IPS-20b (cell line): ENCODE measurements at regions not wholly inside any gene's neighbourhood (a gene's known extent, or its start where the extent isn't known, plus 50 kb on each side); places are given as distances from the start of the nearest gene placed in this dataset.
"Not testable (repeated sequence)": the region's sequence is repeated elsewhere in the genome, so short reads cannot be mapped to it uniquely, and the experiment has no call there.

Source experiments
- H3K27ac ChIP-seq: one replicate; pipeline ENCODE4 v1.5.1; 2013; ENCODE audit warnings: low read length
- H3K27me3 ChIP-seq: 2 replicates; pipeline ENCODE4 v1.6.1; 2013; ENCODE audit warnings: mild to moderate bottlenecking, low read length, inconsistent platforms; ENCODE audit not compliant: insufficient read depth
- H3K36me3 ChIP-seq: 2 replicates; pipeline ENCODE4 v1.6.1; 2013; ENCODE audit warnings: low read depth, mild to moderate bottlenecking, inconsistent platforms, low read length, moderate library complexity; ENCODE audit not compliant: insufficient read depth
- H3K4me1 ChIP-seq: 2 replicates; pipeline ENCODE4 v1.6.1; 2013; ENCODE audit warnings: mild to moderate bottlenecking, control low read depth, inconsistent platforms, low read length, moderate library complexity; ENCODE audit not compliant: insufficient read depth
- H3K4me3 ChIP-seq: 2 replicates; pipeline ENCODE4 v1.5.1; 2013; ENCODE audit warnings: mild to moderate bottlenecking, low read length, inconsistent platforms
- H3K9ac ChIP-seq: 2 replicates; pipeline ENCODE4 v1.6.1; 2013; ENCODE audit warnings: low read depth, mild to moderate bottlenecking, inconsistent platforms, low read length, moderate library complexity
- H3K9me3 ChIP-seq: 2 replicates; pipeline ENCODE4 v1.6.1; 2013; ENCODE audit warnings: mild to moderate bottlenecking, low read depth, low read length, inconsistent platforms; ENCODE audit not compliant: insufficient read depth

GRCh38 chr5:25162616-25163015, 517.8 kb upstream of the CDH10 start:
- H3K9me3 ChIP-seq, H3K9ac ChIP-seq, H3K27me3 ChIP-seq, H3K4me3 ChIP-seq, H3K27ac ChIP-seq, H3K36me3 ChIP-seq, H3K4me1 ChIP-seq: not testable (repeated sequence)

- Histone ChIP-seq H3K27me3 (no peaks in the 10 kb centered on the region), H3K4me3 (no peak overlapping the region), H3K27ac (no peak overlapping the region), H3K4me1 (no peaks in the 10 kb centered on the region), H3K9ac (no peak overlapping the region), H3K9me3 (peaks cover 4% of the 10 kb centered on the region; the same call in 1 of the 2 replicates), H3K36me3 (no peaks in the 10 kb centered on the region)
Measured at GRCh38 chr5:25160891-25161290, 516.1 kb upstream of the CDH10 start.

GRCh38 chr5:25150819-25151218, 506.0 kb upstream of the CDH10 start:
- no peaks in the 10 kb centered on the region for H3K4me1 ChIP-seq
- no peak overlapping the region for H3K27ac ChIP-seq
- H3K27me3 ChIP-seq = no peaks in the 10 kb centered on the region
- no peaks in the 10 kb centered on the region for H3K9me3 ChIP-seq
- no peak overlapping the region for H3K4me3 ChIP-seq
- H3K9ac ChIP-seq = no peak overlapping the region
- no peaks in the 10 kb centered on the region for H3K36me3 ChIP-seq

DNA sequence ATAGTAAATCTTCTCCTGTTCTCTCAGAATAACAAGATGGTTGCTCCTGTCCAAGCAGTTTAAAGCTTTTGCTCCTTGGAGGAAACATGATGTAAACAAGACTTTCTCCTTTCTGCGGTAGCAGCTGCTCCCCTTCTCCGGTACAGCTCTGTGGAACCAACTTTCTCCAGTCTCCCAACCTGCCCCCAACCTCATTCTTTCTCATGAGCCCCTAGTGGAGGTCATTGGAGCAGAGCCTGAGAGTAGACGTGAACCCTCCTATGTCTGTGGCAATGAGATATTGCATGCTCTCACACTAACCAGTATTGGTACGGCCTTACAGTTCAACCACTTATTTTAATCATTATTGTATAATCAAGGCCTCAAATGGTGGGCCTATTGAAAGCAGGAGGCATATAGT, 483.8 kb upstream of the CDH10 start:
- Histone ChIP-seq H3K4me3 (no peak overlapping the region), H3K9ac (no peak overlapping the region), H3K9me3 (peaks cover 7% of the 10 kb centered on the region; the same call in 1 of the 2 replicates), H3K27me3 (no peaks in the 10 kb centered on the region), H3K4me1 (no peaks in the 10 kb centered on the region), H3K27ac (no peak overlapping the region), H3K36me3 (no peaks in the 10 kb centered on the region)

DNA sequence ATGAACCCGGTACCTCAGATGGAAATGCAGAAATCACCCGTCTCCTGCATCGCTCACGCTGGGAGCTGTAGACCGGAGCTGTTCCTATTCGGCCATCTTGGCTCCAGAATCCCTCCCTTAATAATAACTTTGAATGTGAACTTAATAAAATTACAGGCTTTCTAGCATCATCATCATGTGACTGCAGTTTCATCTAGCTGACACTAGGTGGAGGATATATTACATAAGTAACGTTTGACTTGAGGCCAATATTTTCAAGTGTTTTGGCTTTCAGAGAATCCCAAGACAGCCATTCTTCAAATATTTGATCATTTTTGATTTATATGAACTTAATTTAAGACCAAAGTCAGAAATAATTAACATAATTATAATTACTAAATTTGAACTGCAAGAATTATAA, 474.9 kb upstream of the CDH10 start:
- H3K4me3 ChIP-seq = no peak overlapping the region
- no peaks in the 10 kb centered on the region for H3K9me3 ChIP-seq
- H3K36me3 ChIP-seq = no peaks in the 10 kb centered on the region
- H3K9ac ChIP-seq = no peak overlapping the region
- no peaks in the 10 kb centered on the region for H3K4me1 ChIP-seq
- H3K27me3 ChIP-seq = no peaks in the 10 kb centered on the region
- no peak overlapping the region for H3K27ac ChIP-seq

DNA sequence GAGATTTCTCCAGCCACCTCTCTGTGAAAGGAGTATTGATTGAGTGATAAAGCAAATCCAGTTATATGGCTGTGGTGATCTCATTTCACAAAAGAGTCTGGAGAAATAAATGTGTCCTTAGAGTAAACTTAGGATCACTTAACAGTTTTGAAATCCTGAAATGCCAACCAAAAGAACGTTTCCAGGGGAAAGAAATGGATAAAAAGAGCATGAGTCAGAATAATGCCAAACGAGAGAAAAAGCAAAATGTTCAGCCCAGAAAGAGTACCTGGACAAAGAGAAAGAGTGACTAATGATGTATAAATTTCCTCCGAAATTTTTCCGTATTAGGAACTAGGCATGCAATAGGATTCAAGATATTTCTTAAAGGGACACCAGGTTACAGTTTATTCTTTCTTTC, 463.1 kb upstream of the CDH10 start:
- H3K27ac ChIP-seq = no peak overlapping the region
- H3K36me3 ChIP-seq = no peaks in the 10 kb centered on the region
- no peak overlapping the region for H3K9ac ChIP-seq
- no peaks in the 10 kb centered on the region for H3K27me3 ChIP-seq
- no peaks in the 10 kb centered on the region for H3K9me3 ChIP-seq
- H3K4me1 ChIP-seq = no peaks in the 10 kb centered on the region
- H3K4me3 ChIP-seq = no peak overlapping the region

- no peaks in the 10 kb centered on the region for H3K9me3 ChIP-seq
- H3K27ac ChIP-seq = no peak overlapping the region
- no peak overlapping the region for H3K9ac ChIP-seq
- no peaks in the 10 kb centered on the region for H3K4me1 ChIP-seq
- H3K4me3 ChIP-seq = no peak overlapping the region
- no peaks in the 10 kb centered on the region for H3K27me3 ChIP-seq
- H3K36me3 ChIP-seq = no peaks in the 10 kb centered on the region
Measured at GRCh38 chr5:25099538-25099937, 454.8 kb upstream of the CDH10 start.

- Histone ChIP-seq H3K4me1 (no peaks in the 10 kb centered on the region), H3K9me3 (no peaks in the 10 kb centered on the region), H3K27me3 (no peaks in the 10 kb centered on the region), H3K27ac (no peak overlapping the region), H3K36me3 (no peaks in the 10 kb centered on the region), H3K4me3 (no peak overlapping the region), H3K9ac (no peak overlapping the region)
Measured at GRCh38 chr5:25095261-25095660, 450.5 kb upstream of the CDH10 start.

DNA sequence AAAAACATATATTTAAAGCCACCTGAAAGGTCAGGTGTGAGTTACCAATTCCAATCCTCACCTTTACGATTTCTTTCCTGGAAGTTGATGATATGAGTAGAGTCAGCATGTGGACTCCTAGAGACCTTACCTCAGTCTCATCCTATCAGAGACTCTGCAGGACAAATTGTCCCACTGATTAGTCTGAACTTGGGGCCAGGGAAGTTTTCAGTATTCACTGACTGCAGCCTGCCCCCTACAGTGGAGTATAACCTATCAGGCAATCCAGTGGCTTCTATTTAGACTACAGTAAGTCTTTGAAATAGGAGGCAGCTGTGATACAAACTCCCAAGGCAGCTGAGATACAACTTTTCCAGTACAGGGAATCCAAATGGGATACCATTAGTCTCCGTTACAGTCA, 449.4 kb upstream of the CDH10 start:
- H3K27ac ChIP-seq = no peak overlapping the region
- H3K9me3 ChIP-seq = no peaks in the 10 kb centered on the region
- H3K36me3 ChIP-seq = no peaks in the 10 kb centered on the region
- H3K4me1 ChIP-seq = no peaks in the 10 kb centered on the region
- no peak overlapping the region for H3K4me3 ChIP-seq
- H3K9ac ChIP-seq = no peak overlapping the region
- H3K27me3 ChIP-seq = no peaks in the 10 kb centered on the region

- H3K27me3 ChIP-seq = no peaks in the 10 kb centered on the region
- no peaks in the 10 kb centered on the region for H3K9me3 ChIP-seq
- no peak overlapping the region for H3K27ac ChIP-seq
- no peaks in the 10 kb centered on the region for H3K4me1 ChIP-seq
- no peak overlapping the region for H3K9ac ChIP-seq
- H3K36me3 ChIP-seq = no peaks in the 10 kb centered on the region
- H3K4me3 ChIP-seq = no peak overlapping the region
Measured at GRCh38 chr5:25091921-25092320, 447.1 kb upstream of the CDH10 start.

- Histone ChIP-seq H3K4me1 (no peaks in the 10 kb centered on the region), H3K27ac (no peak overlapping the region), H3K9me3 (no peaks in the 10 kb centered on the region), H3K4me3 (no peak overlapping the region), H3K36me3 (no peaks in the 10 kb centered on the region), H3K9ac (no peak overlapping the region), H3K27me3 (no peaks in the 10 kb centered on the region)
Measured at GRCh38 chr5:25090854-25091253, 446.1 kb upstream of the CDH10 start.

DNA sequence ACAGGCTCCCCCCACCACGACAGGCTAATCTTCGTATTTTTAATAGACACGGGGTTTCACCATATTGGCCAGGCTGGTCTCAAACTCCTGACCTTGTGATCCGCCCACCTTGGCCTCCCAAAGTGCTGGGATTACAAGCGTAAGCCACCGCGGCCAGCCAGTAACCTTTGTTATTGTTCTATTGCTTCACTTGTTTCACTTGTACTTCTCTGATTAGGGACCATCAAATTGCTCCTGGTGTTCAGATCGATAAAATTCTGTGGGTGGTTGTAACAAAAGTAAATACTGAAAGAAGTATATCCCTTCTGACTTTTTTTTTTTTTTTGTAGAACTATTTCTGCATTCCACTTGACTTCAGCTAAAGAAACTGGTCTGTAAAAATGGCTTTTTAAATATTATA, 445.5 kb upstream of the CDH10 start:
- Histone ChIP-seq H3K36me3 (no peaks in the 10 kb centered on the region), H3K9me3 (no peaks in the 10 kb centered on the region), H3K4me1 (no peaks in the 10 kb centered on the region), H3K4me3 (no peak overlapping the region), H3K27me3 (no peaks in the 10 kb centered on the region), H3K9ac (no peak overlapping the region), H3K27ac (no peak overlapping the region)

- not testable (repeated sequence) for H3K9me3 ChIP-seq, H3K9ac ChIP-seq, H3K27me3 ChIP-seq, H3K27ac ChIP-seq, H3K36me3 ChIP-seq, H3K4me3 ChIP-seq, H3K4me1 ChIP-seq
Measured at GRCh38 chr5:25088689-25089088, 443.9 kb upstream of the CDH10 start.
